ENCODE measurements at regions not wholly inside any gene's neighbourhood (a gene's known extent, or its start where the extent isn't known, plus 50 kb on each side); places are given as distances from the start of the nearest gene placed in this dataset.

- no peak for DNase-seq (ENCODE audit: low read depth, low spot score)
Measured at GRCh38 chr10:43702936-43703281, 54.2 kb upstream of the ZNF32 start.

DNA sequence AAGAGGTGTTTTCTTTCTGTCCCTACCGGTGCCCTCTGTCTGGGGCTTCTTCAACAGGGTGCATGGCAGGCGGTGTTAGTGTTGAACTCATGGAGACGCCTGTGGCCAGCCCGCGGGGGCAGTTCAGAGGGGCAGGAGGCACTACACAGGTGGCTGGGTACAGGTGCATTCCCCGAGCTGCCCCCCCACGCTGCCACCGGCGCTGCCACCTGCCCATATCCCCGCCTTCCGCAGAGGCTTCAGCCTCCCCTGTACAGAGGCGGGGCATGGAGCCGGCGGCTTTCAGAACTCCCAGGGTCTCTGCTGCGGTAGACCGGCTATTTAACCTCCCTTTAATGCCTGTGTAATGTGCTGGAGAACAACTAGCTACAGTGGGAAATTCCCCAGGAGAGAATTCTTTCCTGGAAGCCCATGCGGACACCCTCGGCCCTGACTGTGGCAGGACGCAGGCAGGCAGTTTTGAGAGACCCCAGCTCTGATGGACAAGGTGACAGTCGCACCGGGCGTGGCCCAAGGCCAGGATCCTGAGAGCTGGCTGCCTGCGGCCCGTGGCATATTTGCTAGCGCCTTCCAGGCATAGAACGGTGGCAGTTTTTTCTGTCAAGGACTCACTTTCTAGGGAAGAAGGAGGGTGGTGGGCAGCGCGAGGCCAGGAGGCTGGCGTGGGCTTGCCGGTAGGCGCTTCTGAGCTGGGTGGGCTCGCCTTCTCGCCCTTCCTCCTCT, 53.7 kb upstream of the ZNF32 start:
- DNase-seq (ENCODE audit: low read depth, low spot score) = no peak

- no peak for DNase-seq (ENCODE audit: low read depth, low spot score)
Measured at GRCh38 chr10:43701295-43701694, 52.6 kb upstream of the ZNF32 start.

GRCh38 chr10:43700306-43700705, 51.6 kb upstream of the ZNF32 start:
- no peak for DNase-seq (ENCODE audit: low read depth, low spot score)

GRCh38 chr10:43699516-43699915, 50.8 kb upstream of the ZNF32 start:
- no peak for DNase-seq (ENCODE audit: low read depth, low spot score)
